Stomach (tissue), 4 donors: ENCODE measurements at regions not wholly inside any gene's neighbourhood (a gene's known extent, or its start where the extent isn't known, plus 50 kb on each side); places are given as distances from the start of the nearest gene placed in this dataset.

Experiments used
- EP300 ChIP-seq: sonication (generic); formaldehyde crosslinking; IDR thresholded peaks from one replicate; pipeline ENCODE4 v1.6.1; 2017; ENCODE audit warnings: antibody characterized with exemption
- POLR2A ChIP-seq, 4 donors: fragments of 450-650 bp; IDR thresholded peaks; one replicate each; pipeline ENCODE4 v1.6.1; 2016; ENCODE audit warnings: antibody characterized with exemption in 4 of 4, control low read depth in 2 of 4, mild to moderate bottlenecking in 1 of 4, moderate library complexity in 1 of 4
- POLR2AphosphoS5 ChIP-seq, 3 donors: sonication (generic); formaldehyde crosslinking; IDR thresholded peaks; one replicate each; pipeline ENCODE4 v1.6.1; 2016; ENCODE audit warnings: antibody characterized with exemption in 3 of 3
- TF ChIP-seq, protein P1 (sequence below), 7 experiments: fragments of 450-650 bp in 4 of 7; fragments of 200-600 bp in 3 of 7; sonication (generic) in 3 of 7; IDR thresholded peaks; one replicate each; pipeline ENCODE4 v1.5.1; 2016 to 2019; ENCODE audit warnings: antibody characterized with exemption in 7 of 7, control low read depth in 2 of 7, mild to moderate bottlenecking in 1 of 7

DNA sequence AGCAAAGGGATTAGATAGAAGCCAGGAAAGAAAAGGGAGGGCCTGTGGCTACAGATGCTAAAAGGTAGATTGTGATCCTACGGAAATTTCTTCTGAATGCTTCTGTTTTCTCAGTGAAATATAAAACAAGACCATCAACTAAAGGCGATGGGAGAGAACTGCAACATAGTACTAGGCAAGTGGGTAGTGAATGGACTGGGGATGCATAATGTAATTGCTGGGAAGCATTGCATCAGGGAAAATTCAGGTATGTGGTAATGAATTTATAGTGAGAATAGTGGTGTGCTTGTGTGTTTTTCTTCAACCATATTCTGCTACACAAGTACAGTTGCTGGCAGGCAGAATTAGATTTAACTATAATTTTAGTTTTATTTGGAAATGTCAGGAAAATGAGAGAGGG is 156.6 kb downstream of the OPN5 start:
- TF ChIP-seq, protein P1, sequence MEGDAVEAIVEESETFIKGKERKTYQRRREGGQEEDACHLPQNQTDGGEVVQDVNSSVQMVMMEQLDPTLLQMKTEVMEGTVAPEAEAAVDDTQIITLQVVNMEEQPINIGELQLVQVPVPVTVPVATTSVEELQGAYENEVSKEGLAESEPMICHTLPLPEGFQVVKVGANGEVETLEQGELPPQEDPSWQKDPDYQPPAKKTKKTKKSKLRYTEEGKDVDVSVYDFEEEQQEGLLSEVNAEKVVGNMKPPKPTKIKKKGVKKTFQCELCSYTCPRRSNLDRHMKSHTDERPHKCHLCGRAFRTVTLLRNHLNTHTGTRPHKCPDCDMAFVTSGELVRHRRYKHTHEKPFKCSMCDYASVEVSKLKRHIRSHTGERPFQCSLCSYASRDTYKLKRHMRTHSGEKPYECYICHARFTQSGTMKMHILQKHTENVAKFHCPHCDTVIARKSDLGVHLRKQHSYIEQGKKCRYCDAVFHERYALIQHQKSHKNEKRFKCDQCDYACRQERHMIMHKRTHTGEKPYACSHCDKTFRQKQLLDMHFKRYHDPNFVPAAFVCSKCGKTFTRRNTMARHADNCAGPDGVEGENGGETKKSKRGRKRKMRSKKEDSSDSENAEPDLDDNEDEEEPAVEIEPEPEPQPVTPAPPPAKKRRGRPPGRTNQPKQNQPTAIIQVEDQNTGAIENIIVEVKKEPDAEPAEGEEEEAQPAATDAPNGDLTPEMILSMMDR (IDR thresholded peaks at IDR 0.05) = no peak
- no peak for TF ChIP-seq POLR2A (IDR thresholded peaks at IDR 0.05)
- no peak for TF ChIP-seq POLR2AphosphoS5 (IDR thresholded peaks at IDR 0.05)
- no peak for TF ChIP-seq EP300
